Fibroblast of upper back skin (primary cell): ENCODE measurements at regions not wholly inside any gene's neighbourhood (a gene's known extent, or its start where the extent isn't known, plus 50 kb on each side); places are given as distances from the start of the nearest gene placed in this dataset.

ENCODE experiments used
- DNase-seq: peaks from one replicate; pipeline ENCODE4 v3.0.0-alpha.2; 2013

- DNase-seq, result no peak
Measured at GRCh38 chr12:107352347-107353081, 259.2 kb upstream of the CRY1 start.

GRCh38 chr12:107353312-107353711 lies 260.0 kb upstream of the CRY1 start:
- DNase-seq, result no peak

GRCh38 chr12:107355004-107355565 lies 261.7 kb upstream of the CRY1 start:
- no peak for DNase-seq

DNA sequence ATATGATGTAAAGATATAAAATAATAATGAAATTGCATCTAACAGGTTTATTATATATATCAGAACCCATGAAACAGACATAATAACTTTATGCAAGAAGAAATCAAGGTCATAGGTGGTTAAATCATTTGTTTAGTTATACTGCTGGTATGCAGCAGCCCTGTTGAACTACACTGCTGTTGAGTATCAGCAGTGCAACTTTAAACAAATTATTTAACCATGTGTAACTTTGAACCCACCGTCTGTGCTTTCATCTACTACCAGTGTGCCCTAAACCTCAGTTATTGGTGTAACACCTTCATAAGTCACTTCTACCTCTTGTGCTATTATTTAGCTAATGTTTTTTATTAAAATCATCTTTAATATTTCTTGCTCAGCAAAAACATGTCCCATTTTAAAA lies 262.3 kb upstream of the CRY1 start:
- no peak for DNase-seq

DNA sequence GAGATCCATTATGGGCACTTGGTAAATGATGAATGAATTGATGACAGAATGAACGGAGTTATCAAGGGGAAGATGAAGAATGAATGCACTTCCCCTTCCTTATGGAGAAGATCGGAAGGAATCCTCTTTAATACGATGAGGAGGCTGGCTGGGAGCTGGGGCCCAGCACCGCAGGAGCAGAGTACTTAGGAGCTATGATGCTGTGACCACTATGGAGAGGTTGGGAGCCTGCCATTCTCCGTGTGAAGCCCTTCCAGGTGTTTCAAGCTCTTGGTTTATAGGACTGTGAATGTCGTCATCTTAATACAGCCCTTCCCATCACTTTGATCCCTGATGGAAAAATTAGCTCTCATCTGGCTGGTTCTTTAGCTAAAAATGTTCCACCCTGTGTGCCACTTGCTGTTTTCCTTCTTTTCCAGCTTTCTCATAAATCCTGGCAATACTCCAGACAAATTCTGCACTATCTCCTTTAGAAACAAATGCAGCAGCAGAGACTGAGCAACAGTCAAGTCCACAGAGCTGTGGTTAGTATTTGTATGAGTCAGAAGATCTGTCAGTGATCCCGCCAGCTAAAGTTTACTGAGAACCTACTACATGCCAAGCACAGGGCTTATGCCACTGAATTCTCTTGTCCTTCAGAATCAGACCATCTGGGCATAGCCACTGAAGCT lies 263.1 kb upstream of the CRY1 start:
- peak; percentile 88 for DNase-seq

DNA sequence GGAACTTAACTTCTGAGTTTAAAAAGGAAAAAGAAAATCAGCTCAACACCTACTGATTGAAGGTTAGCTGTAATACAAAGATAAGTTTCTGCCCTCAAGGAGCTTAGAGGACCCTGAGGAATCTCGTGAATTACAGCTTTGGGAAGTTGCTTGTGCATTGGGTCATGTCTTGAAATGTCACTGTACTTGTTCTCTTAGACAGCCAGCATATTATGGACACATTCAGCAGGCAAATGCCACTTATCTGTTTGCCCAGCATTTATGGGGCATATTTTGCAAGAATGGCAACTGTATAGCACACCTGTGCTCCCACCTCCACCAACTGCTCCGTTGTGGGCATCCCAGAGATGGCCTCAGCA lies 263.6 kb upstream of the CRY1 start:
- no peak for DNase-seq

GRCh38 chr12:107359382-107359781 lies 266.0 kb upstream of the CRY1 start:
- peak; percentile 78 for DNase-seq

DNA sequence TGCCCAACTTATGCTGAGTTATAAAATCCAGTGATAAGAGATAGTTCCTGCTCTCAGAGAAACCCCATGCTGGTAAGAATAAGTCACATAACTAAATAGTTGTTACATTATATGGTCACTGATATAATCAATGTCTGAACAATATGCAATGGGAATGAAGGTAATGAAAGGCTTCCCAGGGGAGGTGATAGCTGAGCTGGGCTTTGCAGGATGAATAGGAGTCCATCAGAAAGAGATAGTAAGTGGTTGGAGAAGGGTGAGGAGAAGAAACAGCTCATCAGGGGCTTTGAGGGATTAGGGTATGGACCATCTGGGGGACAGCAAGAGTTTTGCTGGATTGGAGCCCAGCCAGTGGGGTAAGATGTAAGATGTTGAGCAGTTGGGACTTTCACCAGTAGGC lies 266.7 kb upstream of the CRY1 start:
- DNase-seq, result no peak

GRCh38 chr12:107360482-107360881 lies 267.1 kb upstream of the CRY1 start:
- no peak for DNase-seq

DNA sequence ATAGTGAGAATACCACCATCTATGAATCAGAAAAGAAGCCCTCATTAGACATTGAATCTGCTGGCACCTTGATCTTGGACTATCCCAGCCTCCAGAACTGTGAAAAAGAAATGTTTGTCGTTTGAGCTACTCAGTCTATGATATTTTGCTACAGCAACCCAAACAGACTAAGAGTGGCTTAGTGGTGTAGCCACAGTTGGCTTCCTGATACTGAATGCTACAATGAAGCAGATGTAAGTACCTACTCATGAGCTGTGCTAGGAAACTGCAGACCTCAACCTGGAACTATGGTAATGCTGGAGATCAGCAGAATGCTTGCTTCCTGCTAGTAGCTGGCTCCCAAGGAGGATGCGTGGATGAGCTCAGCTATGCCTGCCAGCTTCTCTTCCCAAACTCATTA lies 268.6 kb upstream of the CRY1 start:
- DNase-seq, result no peak

DNA sequence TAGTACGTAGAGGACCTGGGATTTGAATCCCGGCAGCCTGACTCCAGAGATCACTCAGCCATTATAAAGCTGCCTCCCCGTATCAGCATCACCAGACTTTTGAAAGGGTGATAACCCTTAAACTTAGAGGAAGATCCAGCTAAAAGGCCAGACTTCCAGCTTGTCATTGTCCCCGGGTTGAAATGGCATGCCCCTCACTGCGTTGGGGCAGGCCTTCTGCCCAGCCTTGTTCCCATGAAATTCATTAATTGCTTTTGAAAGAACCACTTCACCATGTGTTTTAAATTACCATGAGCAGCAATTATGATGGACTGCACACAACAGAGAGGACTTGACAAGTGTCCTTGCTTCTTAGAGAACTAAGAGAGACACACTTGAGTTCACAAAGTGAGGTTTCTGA lies 269.6 kb upstream of the CRY1 start:
- DNase-seq, result no peak

GRCh38 chr12:107364875-107365518 lies 271.6 kb upstream of the CRY1 start:
- no peak for DNase-seq

- no peak for DNase-seq
Measured at GRCh38 chr12:107365703-107366102, 272.4 kb upstream of the CRY1 start.

DNA sequence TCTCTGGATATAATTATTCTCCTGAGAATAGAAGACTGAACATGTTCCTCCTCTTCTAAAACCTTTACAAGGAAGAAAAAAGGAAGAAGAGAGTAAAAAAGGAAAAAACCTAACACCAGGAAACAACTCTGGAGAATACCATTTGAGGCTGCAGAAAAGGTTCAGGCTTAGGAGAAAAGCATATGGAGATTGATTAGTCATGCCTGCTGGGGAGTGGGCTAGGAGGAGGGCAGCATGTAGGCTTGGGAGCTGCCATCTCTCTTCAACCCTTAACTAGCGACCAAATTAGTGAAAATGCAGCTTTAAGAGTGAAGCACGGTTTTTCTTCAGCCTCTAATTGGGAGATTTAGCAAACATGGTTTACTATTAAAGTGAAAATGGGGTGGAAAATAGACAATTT lies 273.0 kb upstream of the CRY1 start:
- DNase-seq, result no peak

DNA sequence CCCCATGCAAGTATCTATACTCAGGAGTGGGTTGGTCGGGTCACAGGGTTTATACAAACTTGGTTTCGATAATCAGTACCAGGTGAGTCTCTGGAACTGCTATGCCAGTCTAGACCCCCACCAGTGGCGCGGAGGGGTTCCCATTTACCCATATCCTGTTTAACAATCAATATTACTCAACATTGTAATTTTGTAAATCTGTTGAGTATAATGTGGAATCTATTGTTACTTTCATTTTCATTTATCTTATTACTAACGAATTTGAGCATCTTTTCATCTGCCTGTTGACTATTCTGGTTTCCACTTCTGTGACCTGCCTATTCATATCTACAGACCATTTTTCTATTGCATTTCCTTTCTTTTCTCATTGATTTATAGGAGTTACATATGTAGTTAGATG lies 275.2 kb upstream of the CRY1 start:
- no peak for DNase-seq

DNA sequence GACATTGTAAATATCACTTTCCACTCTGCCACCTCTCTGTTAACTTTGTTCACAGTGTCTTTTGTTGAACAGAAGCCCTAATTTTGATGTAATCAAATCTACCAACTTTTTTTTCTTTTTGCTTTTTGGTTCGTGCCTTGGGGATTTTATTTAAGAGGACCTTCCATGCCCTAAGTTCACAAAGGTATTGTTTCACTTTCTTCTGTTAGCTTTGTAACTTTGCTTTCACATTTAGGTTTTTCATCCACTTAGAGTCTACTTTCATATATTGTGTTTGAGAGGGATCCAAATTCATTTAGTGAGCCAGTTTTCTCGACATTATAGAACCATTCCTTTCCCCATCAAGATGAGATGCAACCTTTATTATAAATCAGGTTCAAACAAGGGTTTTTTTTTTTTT lies 275.7 kb upstream of the CRY1 start:
- DNase-seq, result no peak

DNA sequence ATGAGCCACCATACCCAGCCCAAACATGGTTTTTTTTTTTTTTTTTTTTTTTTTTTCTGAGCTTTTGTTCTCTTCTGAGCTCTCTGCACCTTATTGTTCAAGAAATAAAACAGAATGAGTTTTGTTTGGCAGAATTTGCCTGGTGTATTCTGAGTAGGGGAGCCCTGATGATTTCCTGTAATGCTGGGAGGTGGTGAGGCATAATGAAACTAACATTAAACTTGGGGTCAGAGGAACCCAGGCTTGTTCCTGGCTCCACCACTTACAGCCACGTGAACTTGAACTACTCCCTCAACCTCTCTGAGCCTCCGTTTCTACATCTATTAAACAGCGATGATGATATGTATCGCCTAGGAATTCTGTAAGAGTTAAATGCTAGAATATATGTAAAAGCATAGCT lies 276.3 kb upstream of the CRY1 start:
- no peak for DNase-seq

DNA sequence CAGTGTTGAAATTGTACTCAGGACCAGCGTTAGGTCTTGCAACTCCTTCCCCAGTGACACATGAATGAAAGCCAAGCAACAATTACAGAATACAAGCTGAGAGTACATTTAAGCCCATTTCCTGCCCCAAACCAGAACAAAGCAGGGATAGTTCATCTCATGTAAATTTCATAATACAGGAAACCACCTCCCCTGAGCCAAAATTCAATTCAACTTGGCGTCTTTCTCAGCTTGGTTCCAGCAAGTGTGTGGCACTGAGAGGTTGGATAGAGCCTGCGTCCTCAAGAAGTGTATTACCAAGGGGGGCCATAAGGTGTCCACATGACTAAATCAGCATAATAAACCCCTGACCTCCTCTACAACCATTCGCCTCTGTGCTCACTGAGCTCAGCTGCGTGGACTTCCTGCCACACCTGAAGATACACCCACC lies 278.9 kb upstream of the CRY1 start:
- DNase-seq, result no peak

DNA sequence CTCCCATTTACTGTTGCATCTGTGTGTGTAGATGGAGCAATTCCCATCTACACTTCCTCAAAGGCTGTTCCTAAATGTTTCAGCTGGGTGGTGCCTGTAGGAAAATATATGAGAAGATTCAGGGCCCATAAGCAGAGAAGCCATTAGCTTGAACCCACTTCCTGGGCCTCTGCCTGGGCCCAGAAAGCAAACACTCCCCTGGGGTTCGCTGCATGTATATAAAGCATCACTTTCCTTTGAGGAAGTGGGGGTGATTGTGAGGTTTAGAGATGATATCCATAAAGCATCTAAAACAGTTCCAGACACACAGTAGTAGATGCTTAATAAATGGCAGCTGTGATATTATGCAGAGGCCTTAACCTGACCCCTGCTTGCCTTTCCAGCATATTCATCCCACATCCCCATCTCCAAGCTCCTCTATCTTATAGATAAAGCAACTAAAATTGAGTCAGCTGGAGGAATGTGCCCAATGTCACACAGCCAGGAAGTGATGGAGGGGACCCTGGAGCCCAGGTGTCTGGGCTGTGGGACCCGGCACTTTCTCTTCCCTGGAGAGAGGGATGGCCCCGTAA lies 280.0 kb upstream of the CRY1 start:
- peak; percentile 28 for DNase-seq

DNA sequence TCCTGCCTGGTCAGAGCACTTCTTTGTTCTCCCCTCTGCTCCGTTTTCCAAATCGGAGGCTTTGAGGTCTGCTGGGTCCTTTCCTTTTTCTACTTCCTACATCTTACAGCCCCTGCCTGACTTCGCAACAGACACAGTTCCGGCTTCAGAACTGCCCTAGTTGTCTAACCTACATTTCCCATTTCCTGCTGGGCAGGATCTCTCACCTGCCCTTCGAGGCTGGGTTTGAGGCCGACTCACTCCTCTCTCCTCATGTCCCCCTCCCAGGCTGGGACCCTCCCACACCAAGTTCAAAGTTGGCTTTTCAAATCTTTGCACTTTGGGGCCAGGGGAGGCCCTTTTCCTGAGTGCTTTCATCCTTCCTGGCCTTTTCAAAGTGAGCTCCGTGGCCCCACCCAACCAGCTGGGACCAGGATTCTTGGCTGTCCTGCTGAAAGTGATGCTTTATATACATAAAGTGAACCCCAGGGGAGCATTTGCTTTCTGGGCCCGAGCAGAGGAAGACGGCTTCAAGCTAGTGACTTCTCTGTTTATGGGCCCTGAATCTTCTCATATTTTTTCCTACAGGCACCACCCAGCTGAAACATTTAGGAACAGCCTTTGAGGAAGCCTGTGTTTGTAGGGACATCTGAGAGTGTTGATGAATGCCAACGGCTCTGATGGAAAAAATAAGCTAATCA lies 281.0 kb upstream of the CRY1 start:
- no peak for DNase-seq

- no peak for DNase-seq
Measured at GRCh38 chr12:107375231-107375630, 281.9 kb upstream of the CRY1 start.

DNA sequence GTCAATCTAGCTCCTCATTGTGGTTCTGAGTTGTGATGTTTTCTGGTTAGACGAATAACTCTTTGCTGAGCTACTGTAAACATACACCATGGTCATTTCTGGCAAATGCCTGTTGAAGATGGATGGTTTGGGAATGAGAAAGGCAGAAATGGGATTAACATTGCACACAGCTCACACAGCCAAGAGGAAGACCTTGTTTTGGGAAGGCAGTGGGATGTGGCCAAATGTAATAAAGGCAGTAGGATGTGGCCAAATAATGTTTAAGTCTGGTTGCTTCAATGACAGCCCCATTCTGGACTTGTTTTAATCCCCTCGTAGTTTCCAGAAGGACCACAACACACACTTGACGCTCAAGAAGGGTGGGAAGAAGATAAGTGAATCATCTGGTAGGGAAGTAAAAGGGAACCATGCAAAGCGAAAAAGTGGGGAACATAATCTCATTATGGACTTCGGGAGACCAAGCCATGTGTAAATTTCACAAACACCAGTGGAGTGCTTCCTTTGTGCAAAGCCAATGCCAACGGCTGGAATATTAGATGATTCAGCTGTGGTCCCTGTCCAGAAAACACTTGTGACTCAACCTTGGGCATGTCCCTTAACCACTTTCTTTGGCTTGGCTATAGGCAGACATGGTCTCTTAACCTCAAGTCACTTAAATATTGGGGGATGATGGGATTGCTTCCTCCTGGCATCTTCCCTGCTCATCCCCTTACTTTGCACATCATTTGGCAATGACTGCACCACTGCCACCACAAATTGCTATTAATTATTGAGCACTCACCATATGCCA lies 284.4 kb upstream of the CRY1 start:
- DNase-seq, result no peak
